ENCODE measurements at regions not wholly inside any gene's neighbourhood (a gene's known extent, or its start where the extent isn't known, plus 50 kb on each side); places are given as distances from the start of the nearest gene placed in this dataset.

DNA sequence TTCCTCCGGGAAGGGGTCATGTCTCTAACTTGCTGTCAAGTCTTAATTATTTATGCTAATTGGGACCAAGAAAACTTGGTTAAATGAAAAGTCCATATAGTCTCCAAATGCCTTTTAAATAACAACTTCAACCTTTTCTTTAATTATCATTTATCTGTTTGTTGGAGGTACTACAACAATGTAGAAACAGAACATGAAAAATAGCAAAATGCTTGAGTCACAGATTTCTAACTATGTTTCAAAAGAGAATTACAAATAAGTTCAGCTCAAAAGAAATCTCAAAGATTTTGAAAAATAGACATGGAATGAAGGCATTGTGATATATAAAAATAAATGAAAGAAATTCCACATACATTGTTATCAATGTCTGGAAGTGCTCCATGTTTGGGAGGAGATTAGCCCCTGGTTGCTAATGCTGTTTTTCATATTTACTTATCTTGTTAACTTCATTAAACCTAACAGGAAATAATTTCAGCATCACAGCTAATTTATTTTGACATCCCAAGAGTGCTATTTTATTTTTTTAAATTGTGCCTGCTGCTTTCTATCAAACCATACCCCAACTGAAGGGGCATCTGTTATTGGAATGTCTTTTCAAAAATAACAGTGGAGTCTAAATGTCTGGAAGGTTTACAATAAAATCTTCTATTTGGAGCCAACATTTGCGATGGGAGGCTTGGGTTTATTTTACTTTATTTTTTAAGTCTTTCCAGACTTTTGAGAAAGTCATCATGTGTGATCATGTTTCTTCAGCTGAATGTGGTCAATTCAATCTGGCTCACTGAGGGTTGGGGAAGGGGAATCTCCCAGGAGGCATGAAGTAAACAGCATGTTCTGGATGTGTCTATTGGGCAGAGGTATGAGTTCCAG is 53.1 kb upstream of the ANKRD55 start:
- no peak overlapping the region for H3K27ac ChIP-seq
- TF ChIP-seq CTCF (IDR thresholded peaks at IDR 0.05) (no peak), ZFX (IDR thresholded peaks at IDR 0.05; ENCODE audit: borderline replicate concordance) (no peak)

DNA sequence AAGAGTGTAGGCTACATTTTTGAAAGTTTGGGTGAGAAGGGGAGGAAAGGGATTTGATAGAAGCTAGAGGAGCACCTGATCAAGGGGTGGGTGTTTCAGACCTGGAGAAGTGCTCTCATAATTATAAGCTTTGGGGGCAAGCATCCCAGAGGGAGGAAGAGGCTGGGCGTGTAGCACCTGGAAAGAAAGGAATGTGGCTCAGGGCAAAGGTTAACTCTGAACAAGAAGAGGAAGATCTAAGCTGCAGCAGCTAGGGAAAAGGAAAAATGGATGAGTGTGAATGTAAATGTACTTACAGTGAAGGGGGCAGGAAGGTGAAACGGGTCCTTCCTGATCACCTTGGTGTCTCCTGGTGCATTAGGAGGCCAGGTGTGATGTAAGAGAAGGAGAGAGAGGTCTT is 49.8 kb upstream of the ANKRD55 start:
- H3K27ac ChIP-seq = no peak overlapping the region
- TF ChIP-seq CTCF (IDR thresholded peaks at IDR 0.05) = no peak
